WI38 (cell line): ENCODE measurements at regions not wholly inside any gene's neighbourhood (a gene's known extent, or its start where the extent isn't known, plus 50 kb on each side); places are given as distances from the start of the nearest gene placed in this dataset.

Experiments
- H3K4me3 ChIP-seq: 2 replicates; pipeline ENCODE4 v1.5.1; 2011; ENCODE audit warnings: low read depth, mild to moderate bottlenecking, control low read depth, low read length
- CTCF ChIP-seq: IDR thresholded peaks from 2 replicates; pipeline ENCODE4 v1.5.1; 2012; ENCODE audit warnings: low read depth, mild to moderate bottlenecking, control low read depth, low read length

GRCh38 chr14:95460647-95461478 lies 55.6 kb downstream of the SYNE3 start:
- no peak overlapping the region for H3K4me3 ChIP-seq

DNA sequence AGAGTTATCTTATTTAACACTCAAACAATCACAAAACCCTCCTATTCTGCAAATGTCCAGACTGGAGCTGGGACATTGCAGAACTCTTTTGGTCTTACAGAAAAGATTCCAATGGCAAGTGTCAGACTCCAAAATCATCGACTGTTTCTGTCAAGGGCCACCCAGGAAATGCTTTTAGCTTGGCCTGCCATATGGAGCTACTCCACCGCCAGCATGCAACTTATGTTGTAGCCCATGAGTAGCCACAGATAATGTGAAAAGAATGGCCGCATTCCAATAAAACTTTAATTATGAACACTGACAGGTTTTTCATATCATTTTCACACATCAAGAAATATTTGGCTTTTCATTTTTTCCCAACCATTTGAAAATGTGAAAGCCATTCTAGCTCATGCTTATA lies 57.5 kb downstream of the SYNE3 start:
- H3K4me3 ChIP-seq = no peak overlapping the region
- TF ChIP-seq CTCF = no peak

More at GRCh38 chr14:95460647-95461478, 55.6 kb downstream of the SYNE3 start:
- no peak for TF ChIP-seq CTCF

DNA sequence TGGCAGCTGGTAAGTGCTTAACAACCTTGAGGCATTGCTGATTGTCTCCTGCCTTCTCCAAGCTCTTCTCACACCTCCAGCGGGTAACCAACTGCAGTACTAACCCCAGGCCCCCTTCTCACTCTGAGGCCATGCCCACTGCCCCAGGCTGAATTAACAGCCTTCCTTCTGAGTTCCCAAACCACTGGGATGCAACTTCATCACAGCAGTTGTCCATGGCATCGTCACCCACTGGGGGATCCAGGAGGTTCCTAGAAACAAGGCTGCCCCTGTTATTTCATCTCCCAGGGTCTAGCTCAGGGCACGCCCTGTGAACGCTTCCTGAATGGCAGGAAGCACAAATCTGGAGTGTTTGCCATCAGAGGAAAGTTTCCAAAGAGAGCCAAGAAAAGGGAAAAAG lies 58.0 kb downstream of the SYNE3 start:
- TF ChIP-seq CTCF = no peak
- no peak overlapping the region for H3K4me3 ChIP-seq

DNA sequence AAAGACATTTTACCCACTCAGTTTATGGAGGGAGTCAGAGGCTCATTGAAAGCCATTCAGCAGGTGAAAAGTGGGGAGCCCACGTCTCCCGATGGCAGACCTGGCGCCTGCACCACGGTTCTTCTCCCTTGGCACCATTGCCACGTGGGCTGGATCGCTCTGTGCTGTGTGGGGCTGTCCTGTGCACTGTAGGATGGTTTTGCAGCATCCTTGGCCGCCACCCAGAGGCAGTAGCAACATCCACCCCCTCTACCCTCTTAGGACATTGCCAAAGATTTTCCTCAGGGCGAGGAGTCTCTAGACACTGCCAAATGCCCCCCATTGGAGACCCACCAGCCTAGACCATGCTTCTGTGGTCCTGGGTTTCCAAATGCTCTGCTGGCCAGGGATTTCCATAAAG lies 60.2 kb downstream of the SYNE3 start:
- no peak overlapping the region for H3K4me3 ChIP-seq
- TF ChIP-seq CTCF = no peak

GRCh38 chr14:95455246-95455645 lies 61.2 kb downstream of the SYNE3 start:
- no peak overlapping the region for H3K4me3 ChIP-seq
- no peak for TF ChIP-seq CTCF

GRCh38 chr14:95453713-95453980 lies 62.8 kb downstream of the SYNE3 start:
- H3K4me3 ChIP-seq = no peak overlapping the region
- no peak for TF ChIP-seq CTCF

DNA sequence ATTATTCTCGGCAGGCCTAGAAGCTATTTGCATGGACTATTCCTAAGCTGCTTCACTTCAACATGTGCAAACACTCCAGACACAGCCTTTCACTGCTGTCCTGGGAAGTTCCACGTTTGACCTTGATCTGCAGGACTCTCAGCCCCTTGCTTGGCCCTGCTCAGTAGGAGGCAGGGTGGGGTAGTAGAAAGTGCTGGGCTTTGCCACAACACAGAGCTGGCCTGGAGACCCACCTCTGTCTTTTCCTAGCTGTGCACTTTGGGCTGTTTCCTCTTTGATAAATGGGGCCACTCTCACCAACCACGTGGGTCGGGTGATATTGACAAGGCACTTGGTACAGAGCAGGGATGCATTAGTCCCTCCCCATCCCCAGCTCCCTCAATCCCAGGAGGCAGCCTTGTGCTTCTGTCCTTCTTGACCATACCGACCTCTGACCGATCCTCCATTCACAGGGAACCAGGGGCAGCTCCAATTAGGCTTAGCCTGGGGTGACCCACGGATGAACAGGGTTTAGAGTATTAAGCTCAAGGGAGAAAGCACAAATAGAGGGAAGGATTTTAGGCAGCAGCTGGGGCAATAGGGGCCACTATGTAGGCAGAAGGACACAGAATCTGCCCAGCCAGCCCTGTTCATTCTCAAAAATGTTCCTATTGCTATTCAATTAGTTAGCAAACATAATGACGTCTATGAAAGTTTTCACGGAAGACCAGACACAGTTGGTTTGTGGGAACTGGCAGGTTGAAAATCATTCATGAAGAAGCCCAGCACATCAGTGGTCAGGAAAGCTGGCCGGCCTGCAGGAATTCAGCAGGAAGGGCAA lies 63.3 kb downstream of the SYNE3 start:
- no peak for TF ChIP-seq CTCF
- H3K4me3 ChIP-seq = no peak overlapping the region
